ENCODE measurements at regions not wholly inside any gene's neighbourhood (a gene's known extent, or its start where the extent isn't known, plus 50 kb on each side); places are given as distances from the start of the nearest gene placed in this dataset.

DNA sequence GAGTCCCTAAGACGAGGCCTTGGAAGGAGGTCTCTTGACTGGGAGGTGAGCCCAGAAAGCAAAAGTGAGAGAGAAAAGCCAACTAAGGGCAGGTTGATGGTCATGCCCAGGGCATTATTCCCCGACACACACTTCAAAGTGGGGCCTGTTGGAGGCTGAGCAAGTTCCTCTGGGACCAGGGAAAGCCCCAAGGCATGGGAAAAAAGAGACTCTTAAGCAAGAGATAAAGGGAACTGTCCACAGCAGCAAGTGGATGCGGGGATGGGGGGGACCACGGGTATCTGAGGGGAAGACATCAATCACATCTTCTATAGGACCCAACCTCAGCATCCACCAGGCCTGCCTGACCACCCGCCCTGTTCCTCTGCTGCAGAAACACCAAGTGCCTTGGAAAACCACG, 119.9 kb upstream of the MAFB start:
- no peak for DNase-seq

GRCh38 chr20:40809361-40809760, 120.3 kb upstream of the MAFB start:
- DNase-seq, result no peak

DNA sequence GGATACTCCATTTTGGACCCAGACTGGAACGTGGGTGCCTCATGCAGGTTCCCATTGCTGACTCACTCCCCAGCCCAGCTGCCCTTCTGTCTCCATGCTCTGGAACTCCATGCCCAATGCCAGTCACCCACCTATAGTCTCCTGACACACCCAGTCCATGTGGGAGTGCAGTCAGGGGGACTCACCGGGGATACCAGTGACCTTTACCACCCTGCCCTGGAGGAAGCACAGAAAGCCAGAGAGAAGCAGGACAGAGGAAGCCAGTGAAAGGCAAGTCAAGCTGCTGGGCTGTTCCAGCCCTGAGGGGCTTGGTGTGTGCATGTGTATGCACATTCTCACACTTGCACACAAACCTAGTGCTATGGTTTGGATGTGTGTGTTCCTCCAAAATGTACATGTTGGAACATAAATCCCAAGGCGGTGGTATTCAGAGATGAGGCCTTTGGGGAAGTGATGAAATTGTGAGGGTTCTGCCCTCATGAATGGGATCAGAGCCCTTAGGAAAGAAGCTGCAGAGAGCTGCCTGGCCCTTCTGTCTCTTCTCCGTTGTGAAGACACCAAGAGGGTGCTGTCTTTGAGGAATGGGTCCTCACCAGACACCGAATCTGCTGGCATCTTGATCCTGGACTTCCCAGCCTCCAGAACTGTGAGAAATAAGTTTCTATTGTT, 121.4 kb upstream of the MAFB start:
- DNase-seq, result no peak

GRCh38 chr20:40811004-40811403, 122.0 kb upstream of the MAFB start:
- DNase-seq, result no peak

- no peak for DNase-seq
Measured at GRCh38 chr20:40811660-40812414, 122.8 kb upstream of the MAFB start.

GRCh38 chr20:40812415-40812925, 123.4 kb upstream of the MAFB start:
- DNase-seq, result no peak

DNA sequence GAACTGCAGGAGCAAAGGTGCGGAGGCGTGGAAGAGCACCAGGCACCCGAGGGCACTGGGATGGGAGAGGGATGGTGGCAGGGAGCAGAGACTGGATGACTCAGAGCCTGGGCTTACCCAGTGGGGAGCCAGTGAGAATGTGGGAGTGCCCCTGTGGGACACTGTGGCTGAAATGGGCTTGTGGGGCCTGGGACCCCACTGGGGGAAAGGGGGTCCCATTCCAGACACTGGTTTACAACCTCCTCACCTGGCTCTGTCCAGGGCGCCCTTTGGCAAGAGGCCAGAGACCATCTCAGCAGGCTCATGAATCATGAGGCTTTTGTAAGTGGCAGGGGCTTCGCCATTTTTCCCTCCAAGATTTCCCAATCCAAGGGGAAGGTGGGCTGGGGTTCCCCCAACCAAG, 124.0 kb upstream of the MAFB start:
- DNase-seq, result no peak

GRCh38 chr20:40813708-40814630, 124.9 kb upstream of the MAFB start:
- no peak for DNase-seq

GRCh38 chr20:40814631-40814960, 125.6 kb upstream of the MAFB start:
- DNase-seq, result no peak

- no peak for DNase-seq
Measured at GRCh38 chr20:40815156-40816038, 126.4 kb upstream of the MAFB start.

GRCh38 chr20:40816039-40816352, 127.0 kb upstream of the MAFB start:
- no peak for DNase-seq

GRCh38 chr20:40821429-40821828, 132.4 kb upstream of the MAFB start:
- no peak for DNase-seq

- no peak for DNase-seq
Measured at GRCh38 chr20:40826699-40827098, 137.7 kb upstream of the MAFB start.

DNA sequence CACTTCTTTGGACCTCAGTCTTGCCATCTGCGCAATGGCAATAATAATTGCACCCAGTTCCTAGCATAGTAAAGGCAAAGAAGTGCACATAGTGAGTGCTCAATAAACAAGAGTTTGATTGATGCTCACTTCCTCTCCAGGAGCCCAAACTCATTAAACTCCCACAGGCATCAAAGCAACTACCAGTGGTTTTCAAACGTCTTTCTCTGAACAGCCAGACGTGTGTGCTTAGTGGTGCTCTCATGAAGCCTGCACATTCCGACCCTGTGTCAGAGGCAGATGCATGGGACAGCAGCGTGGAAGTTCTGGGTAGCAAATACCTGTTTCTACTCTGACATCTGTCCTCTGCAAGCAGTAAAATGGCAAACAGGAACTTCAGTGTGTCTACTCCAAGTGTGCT, 146.3 kb upstream of the MAFB start:
- DNase-seq, result no peak

- no peak for DNase-seq
Measured at GRCh38 chr20:40838509-40838908, 149.5 kb upstream of the MAFB start.

- DNase-seq, result no peak
Measured at GRCh38 chr20:40843251-40843650, 154.2 kb upstream of the MAFB start.

GRCh38 chr20:40844332-40844731, 155.3 kb upstream of the MAFB start:
- DNase-seq, result no peak

DNA sequence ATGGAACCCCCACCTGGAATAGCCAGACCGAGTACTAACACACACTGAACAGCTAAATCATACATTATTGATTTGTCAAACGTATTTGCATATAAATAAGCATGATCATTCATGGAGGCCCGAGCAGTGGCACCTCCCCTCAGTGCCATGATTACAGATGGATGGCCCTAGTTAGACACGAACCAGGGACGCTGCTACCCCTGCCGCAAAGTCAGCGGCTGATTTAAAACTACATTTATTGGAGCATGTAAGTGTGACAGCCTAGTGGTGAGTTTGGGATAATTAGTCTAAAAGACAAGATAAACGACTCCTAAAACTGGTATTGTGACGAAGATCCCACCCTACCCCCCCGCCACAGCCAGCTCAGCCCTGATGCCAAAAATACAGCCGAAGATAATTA, 159.1 kb upstream of the MAFB start:
- no peak for DNase-seq

GRCh38 chr20:40848526-40848925, 159.5 kb upstream of the MAFB start:
- no peak for DNase-seq

DNA sequence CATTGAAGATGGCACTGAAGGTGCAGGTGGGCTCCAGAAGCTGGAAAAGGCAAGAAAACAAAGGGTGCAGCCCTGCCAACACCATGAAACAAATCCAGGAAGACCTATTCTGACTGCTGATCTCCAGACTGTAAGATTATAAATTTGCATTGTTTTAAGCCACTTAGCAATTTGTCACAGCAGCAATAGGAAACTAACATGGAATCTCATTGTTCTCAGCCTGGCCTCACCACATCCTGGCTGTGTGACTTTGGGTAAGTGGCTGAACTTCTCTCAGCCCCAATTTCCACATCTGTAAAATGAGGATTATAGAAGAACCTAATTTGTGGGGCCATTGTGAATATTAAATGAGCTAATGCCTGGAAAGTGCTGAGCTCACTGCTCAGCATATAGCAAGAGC, 160.4 kb upstream of the MAFB start:
- no peak for DNase-seq

DNA sequence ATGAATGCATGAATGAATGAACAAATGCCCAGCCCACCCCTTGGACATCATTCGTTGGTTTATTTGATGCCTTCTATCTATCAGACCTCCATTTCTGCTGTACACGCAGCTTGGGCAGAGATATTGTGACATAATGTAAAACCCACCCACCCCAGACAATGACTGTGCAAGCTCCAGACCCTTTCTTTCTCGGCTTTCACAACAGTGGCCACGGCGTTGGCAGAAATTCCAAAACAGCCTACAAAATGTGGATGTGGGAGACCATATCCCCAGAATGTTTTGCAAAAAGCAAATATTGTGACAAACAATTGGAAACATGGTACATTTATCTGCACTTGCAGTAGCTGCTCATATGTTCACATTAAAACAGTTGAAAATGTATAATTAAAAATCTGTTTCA, 162.0 kb upstream of the MAFB start:
- DNase-seq, result no peak

DNA sequence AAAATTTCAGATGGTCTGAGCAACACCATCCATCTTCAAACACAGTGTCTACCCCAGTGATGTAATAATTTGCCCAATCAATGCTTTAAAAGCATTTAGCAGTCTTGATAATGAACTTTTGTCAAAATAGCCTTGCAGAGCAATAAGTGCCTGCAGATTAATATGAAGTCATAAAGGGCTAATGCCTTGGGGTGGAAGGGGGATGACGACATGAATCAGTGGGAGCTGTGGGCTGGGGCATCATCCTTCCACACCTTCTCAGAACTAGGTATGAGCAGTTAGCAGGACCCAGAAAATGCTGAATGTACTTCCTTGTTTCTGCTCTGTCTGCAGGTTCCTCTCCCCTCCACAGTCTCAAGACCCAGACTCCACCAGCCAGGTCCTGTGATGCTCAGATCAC, 166.2 kb upstream of the MAFB start:
- no peak for DNase-seq

GRCh38 chr20:40856653-40857052, 167.6 kb upstream of the MAFB start:
- no peak for DNase-seq
